HG03432 (cell line): ENCODE measurements at regions not wholly inside any gene's neighbourhood (a gene's known extent, or its start where the extent isn't known, plus 50 kb on each side); places are given as distances from the start of the nearest gene placed in this dataset.

Experiments used
- ATAC-seq: cut with Tn5 transposase; IDR thresholded peaks from one replicate; pipeline ENCODE4 v1.9.1; 2021; ENCODE audit warnings: mild to moderate bottlenecking, moderate library complexity; ENCODE audit not compliant: unreplicated experiment

- no peak for ATAC-seq
These were observed 165.8 kb downstream of the UBE2E3 start for GRCh38 chr2:181146171-181146570.

GRCh38 chr2:181149056-181149455, 168.7 kb downstream of the UBE2E3 start:
- no peak for ATAC-seq

- ATAC-seq = no peak
These were observed 171.8 kb downstream of the UBE2E3 start for GRCh38 chr2:181152226-181152625.

GRCh38 chr2:181152701-181153100, 172.3 kb downstream of the UBE2E3 start:
- ATAC-seq = no peak

- ATAC-seq = no peak
These were observed 173.5 kb downstream of the UBE2E3 start for GRCh38 chr2:181153886-181154285.

- no peak for ATAC-seq
These were observed 176.9 kb downstream of the UBE2E3 start for GRCh38 chr2:181157326-181157725.

- no peak for ATAC-seq
These were observed 178.0 kb downstream of the UBE2E3 start for GRCh38 chr2:181158427-181158826.

- no peak for ATAC-seq
These were observed 181.2 kb downstream of the UBE2E3 start for GRCh38 chr2:181161615-181162014.

GRCh38 chr2:181163139-181163538, 182.7 kb downstream of the UBE2E3 start:
- no peak for ATAC-seq

GRCh38 chr2:181163691-181164090, 183.3 kb downstream of the UBE2E3 start:
- ATAC-seq = no peak

GRCh38 chr2:181164699-181165098, 184.3 kb downstream of the UBE2E3 start:
- peak; percentile 67 for ATAC-seq

- ATAC-seq = peak; percentile 75
These were observed 184.9 kb downstream of the UBE2E3 start for GRCh38 chr2:181165199-181165868.

- ATAC-seq = no peak
These were observed 189.1 kb downstream of the UBE2E3 start for GRCh38 chr2:181169503-181169902.

- peak; percentile 34 for ATAC-seq
These were observed 189.9 kb downstream of the UBE2E3 start for GRCh38 chr2:181170256-181170655.

GRCh38 chr2:181172676-181173075, 192.3 kb downstream of the UBE2E3 start:
- ATAC-seq = no peak

- ATAC-seq = peak; percentile 64
These were observed 194.5 kb downstream of the UBE2E3 start for GRCh38 chr2:181174611-181175580.

GRCh38 chr2:181176540-181176939, 196.1 kb downstream of the UBE2E3 start:
- ATAC-seq = no peak

- no peak for ATAC-seq
These were observed 197.0 kb downstream of the UBE2E3 start for GRCh38 chr2:181177376-181177775.

GRCh38 chr2:181178130-181178529, 197.7 kb downstream of the UBE2E3 start:
- no peak for ATAC-seq

- ATAC-seq = peak; percentile 68
These were observed 198.5 kb downstream of the UBE2E3 start for GRCh38 chr2:181178823-181179412.

- peak; percentile 99 for ATAC-seq
These were observed 203.6 kb downstream of the UBE2E3 start for GRCh38 chr2:181183878-181184542.
